ENCODE measurements at regions not wholly inside any gene's neighbourhood (a gene's known extent, or its start where the extent isn't known, plus 50 kb on each side); places are given as distances from the start of the nearest gene placed in this dataset.

DNA sequence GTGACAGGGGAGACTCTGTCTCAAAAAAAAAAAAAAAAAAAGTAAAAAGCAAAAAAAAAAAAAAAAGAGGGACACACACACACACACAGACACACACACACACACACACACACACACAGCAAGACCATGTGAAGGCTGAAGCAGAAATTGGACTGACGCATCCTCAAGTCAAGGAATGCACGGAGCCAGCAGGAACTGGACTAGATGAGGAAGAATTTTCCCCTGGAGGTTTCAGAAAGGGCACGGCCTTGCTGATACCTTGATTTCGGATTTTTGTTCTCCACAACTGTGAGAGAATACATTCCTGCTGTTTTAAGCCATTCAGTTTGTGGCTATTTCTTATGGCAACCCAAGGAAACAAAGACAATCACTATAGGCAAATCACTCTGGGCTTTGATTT is 176.9 kb upstream of the SALL4 start:
- no peak overlapping the region for H3K4me3 ChIP-seq (replicated peaks; ENCODE audit: low read depth, low read length)
- DNase-seq (ENCODE audit: low read depth) = no peak
- TF ChIP-seq CTCF (IDR thresholded peaks at IDR 0.05; ENCODE audit: low read length, missing control alignments) = no peak

GRCh38 chr20:51978070-51978501 is 175.8 kb upstream of the SALL4 start:
- DNase-seq (ENCODE audit: low read depth) = no peak
- H3K4me3 ChIP-seq (replicated peaks; ENCODE audit: low read depth, low read length) = no peak overlapping the region
- no peak for TF ChIP-seq CTCF (IDR thresholded peaks at IDR 0.05; ENCODE audit: low read length, missing control alignments)

DNA sequence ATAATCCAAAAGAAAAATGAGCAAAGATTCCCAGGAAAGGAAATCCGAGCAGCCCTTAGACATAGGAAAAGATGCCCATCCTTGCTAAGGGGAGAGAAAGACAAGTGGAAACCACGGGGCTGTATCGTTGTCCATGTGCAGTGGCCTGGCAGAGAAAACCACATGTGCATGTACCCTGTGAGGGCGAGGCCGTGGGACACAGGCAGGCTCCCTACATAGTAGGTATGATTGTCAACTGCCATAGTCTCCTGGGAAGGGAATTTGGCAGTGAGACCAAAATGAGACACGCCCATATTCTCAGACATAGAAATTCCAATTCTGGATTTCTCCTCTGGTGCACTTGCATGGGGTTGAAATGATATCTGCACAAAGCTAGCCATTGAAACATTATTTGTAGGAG is 169.7 kb upstream of the SALL4 start:
- TF ChIP-seq CTCF (IDR thresholded peaks at IDR 0.05; ENCODE audit: low read length, missing control alignments) = no peak
- no peak overlapping the region for H3K4me3 ChIP-seq (replicated peaks; ENCODE audit: low read depth, low read length)
- DNase-seq (ENCODE audit: low read depth) = no peak

- TF ChIP-seq CTCF (IDR thresholded peaks at IDR 0.05; ENCODE audit: low read length, missing control alignments) = no peak
- no peak for DNase-seq (ENCODE audit: low read depth)
- H3K4me3 ChIP-seq (replicated peaks; ENCODE audit: low read depth, low read length) = no peak overlapping the region
Measured at GRCh38 chr20:51970858-51971257, 168.5 kb upstream of the SALL4 start.

DNA sequence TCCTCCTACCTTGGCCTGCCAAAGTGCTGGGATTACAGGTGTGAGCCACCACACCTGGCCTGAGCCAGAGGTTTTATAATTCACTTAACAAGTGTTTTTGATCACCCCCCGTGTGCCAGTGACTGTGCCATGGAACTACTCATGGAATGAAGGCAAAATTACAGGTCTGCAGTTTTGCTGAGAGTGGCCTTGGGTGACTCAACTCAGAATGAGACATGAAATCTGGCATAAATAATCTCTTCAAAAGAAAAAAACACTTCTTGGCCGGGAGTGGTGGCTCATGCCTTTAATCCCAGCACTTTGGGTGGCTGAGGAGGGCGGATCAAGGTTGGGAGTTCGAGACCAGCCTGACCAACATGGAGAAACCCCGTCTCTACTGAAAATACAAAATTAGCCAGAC is 166.9 kb upstream of the SALL4 start:
- H3K4me3 ChIP-seq (replicated peaks; ENCODE audit: low read depth, low read length) = no peak overlapping the region
- TF ChIP-seq CTCF (IDR thresholded peaks at IDR 0.05; ENCODE audit: low read length, missing control alignments) = no peak
- DNase-seq (ENCODE audit: low read depth) = no peak

DNA sequence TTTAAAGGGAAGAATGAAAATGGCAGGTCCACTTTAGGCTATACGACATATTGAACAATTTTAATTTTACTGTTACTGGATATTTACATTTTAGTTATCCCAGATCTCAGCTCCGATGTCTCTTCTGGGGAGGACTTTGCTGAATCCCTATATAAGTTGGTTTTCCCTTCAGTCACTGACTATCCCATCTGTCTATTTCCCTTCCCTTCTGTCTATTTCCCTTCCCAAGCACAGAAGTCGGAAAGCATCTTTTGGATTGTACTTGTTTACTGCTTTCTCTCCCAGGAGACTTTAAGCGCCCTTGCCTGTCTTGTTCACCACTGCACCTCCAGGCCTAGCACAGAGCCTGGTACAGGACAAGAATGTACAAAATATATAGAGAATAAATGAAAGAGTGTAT is 165.8 kb upstream of the SALL4 start:
- no peak overlapping the region for H3K4me3 ChIP-seq (replicated peaks; ENCODE audit: low read depth, low read length)
- TF ChIP-seq CTCF (IDR thresholded peaks at IDR 0.05; ENCODE audit: low read length, missing control alignments) = no peak
- no peak for DNase-seq (ENCODE audit: low read depth)

GRCh38 chr20:51966296-51966971 is 164.1 kb upstream of the SALL4 start:
- peak; percentile 80 for DNase-seq (ENCODE audit: low read depth)
- TF ChIP-seq CTCF (IDR thresholded peaks at IDR 0.05; ENCODE audit: low read length, missing control alignments) = peak; percentile 90
- H3K4me3 ChIP-seq (replicated peaks; ENCODE audit: low read depth, low read length) = no peak overlapping the region
